ENCODE measurements at regions not wholly inside any gene's neighbourhood (a gene's known extent, or its start where the extent isn't known, plus 50 kb on each side); places are given as distances from the start of the nearest gene placed in this dataset.

DNA sequence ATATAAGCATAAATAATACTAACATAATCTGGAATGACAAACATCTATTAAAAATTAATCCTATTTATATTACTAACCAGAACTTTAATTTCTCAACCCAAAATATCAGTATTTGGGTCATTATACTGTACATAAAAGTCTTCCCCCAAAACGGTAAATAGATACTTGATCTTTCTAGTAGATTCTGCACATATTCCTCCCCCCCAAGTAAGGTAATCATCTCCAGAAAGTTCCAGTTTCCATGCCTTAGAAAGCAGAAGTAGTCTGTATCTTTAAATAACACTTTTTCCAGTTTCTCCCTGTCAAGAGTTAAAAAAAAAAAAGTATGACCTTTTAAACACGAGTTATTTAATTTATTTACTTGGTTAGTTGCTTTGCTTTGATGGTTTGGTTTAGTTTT is 150.7 kb upstream of the MB21D2 start:
- no peak for TF ChIP-seq CTCF (IDR thresholded peaks at IDR 0.05)
- TF ChIP-seq ZFX (IDR thresholded peaks at IDR 0.05; ENCODE audit: borderline replicate concordance) = no peak
